ENCODE measurements at regions not wholly inside any gene's neighbourhood (a gene's known extent, or its start where the extent isn't known, plus 50 kb on each side); places are given as distances from the start of the nearest gene placed in this dataset.

GRCh38 chr6:168942646-168943045 is 311.0 kb downstream of the THBS2 start:
- no peak overlapping the region for H2AK9ac ChIP-seq (replicated peaks; ENCODE audit: low read depth, low read length, poor library complexity)
- H3K9me1 ChIP-seq (ENCODE audit: insufficient read depth, low read length) = no peaks in the 10 kb centered on the region
- BruUV-seq (replicated peaks) = no TSS peak
- H2BK5ac ChIP-seq (ENCODE audit: low read depth, low read length, poor library complexity, severe bottlenecking) = no peak overlapping the region
- H3K56ac ChIP-seq (ENCODE audit: extremely low read depth, insufficient read depth, low read length) = no peak overlapping the region
- H2BK120ac ChIP-seq (ENCODE audit: low read depth, low read length) = no peak overlapping the region
- no peaks in the 10 kb centered on the region for H3K9me3 ChIP-seq (ENCODE audit: control insufficient read depth, insufficient read depth, low read length)
- H3K79me1 ChIP-seq (ENCODE audit: low read depth in 1 of 2, low read length in 2 of 2) = no peaks in the 10 kb centered on the region
- H3K4me3 ChIP-seq (ENCODE audit: insufficient read depth, low read depth, low read length) = no peak overlapping the region
- no peak overlapping the region for H2AK5ac ChIP-seq (ENCODE audit: low read depth, low read length)
- no peak overlapping the region for H4K91ac ChIP-seq (ENCODE audit: insufficient read depth, low read depth, low read length)
- no peak overlapping the region for H4K5ac ChIP-seq (ENCODE audit: low read depth, low read length)
- no peaks in the 10 kb centered on the region for H3K36me3 ChIP-seq (ENCODE audit: control insufficient read depth, insufficient read depth, low read length)
- dilution Hi-C loops (cut with HindIII; ENCODE audit: low sequenced_read_pairs, unreplicated experiment) = no loop called here
- H2AFZ ChIP-seq (replicated peaks; ENCODE audit: low read length, poor library complexity) = peak overlapping the region; percentile 51
- no peak overlapping the region for H2BK15ac ChIP-seq (ENCODE audit: low read depth, low read length)
- H3K9ac ChIP-seq (ENCODE audit: low read depth, low read length) = no peak overlapping the region
- H3K4ac ChIP-seq (ENCODE audit: low read depth, low read length) = no peak overlapping the region
- H2BK20ac ChIP-seq (ENCODE audit: low read depth, low read length) = no peak overlapping the region
- no peak overlapping the region for H3K4me2 ChIP-seq (ENCODE audit: low read depth, low read length)
- WGBS, 2 experiments (ENCODE audit: extremely low coverage in 2 of 2, insufficient read length in 1 of 2) = 82% methylated on average over 11 of the region's 13 CpGs; no CpG with 5 or more reads in 1 of the 2 experiments
- no peak for TF ChIP-seq FOS (IDR thresholded peaks at IDR 0.05; ENCODE audit: low read depth, low read length)
- no peak for TF ChIP-seq RFX5 (IDR thresholded peaks at IDR 0.05; ENCODE audit: low read depth, low read length)
- TF ChIP-seq ELK1 (IDR thresholded peaks at IDR 0.05; ENCODE audit: borderline replicate concordance, low read depth, low read length) = no peak
- TF ChIP-seq NFE2L2 (IDR thresholded peaks at IDR 0.05; ENCODE audit: low read depth, low read length) = no peak
- TF ChIP-seq USF2 (IDR thresholded peaks at IDR 0.05; ENCODE audit: low read depth, low read length) = no peak
- no peak for TF ChIP-seq MAZ (IDR thresholded peaks at IDR 0.05; ENCODE audit: borderline replicate concordance, low read depth, low read length)
- TF ChIP-seq RAD21 (IDR thresholded peaks at IDR 0.05; ENCODE audit: low read length) = no peak
- no peak for TF ChIP-seq MXI1 (IDR thresholded peaks at IDR 0.05; ENCODE audit: borderline replicate concordance, low read depth, low read length)
- TF ChIP-seq SMC3 (IDR thresholded peaks at IDR 0.05; ENCODE audit: low read depth, low read length) = no peak
- TF ChIP-seq CHD1 (IDR thresholded peaks at IDR 0.05; ENCODE audit: low read depth, low read length) = no peak
- no peak for TF ChIP-seq BHLHE40 (IDR thresholded peaks at IDR 0.05; ENCODE audit: low read depth, low read length)
- TF ChIP-seq RCOR1 (IDR thresholded peaks at IDR 0.05; ENCODE audit: insufficient replicate concordance, low read length) = no peak
- TF ChIP-seq MAFK (IDR thresholded peaks at IDR 0.05; ENCODE audit: low read depth, low read length) = no peak
- CTCF ChIA-PET = no interaction called here
- H4K8ac ChIP-seq (ENCODE audit: low read depth in 2 of 2, low read length in 2 of 2) = no peak overlapping the region
- H3K14ac ChIP-seq (replicated peaks; ENCODE audit: low read depth, low read length) = no peak overlapping the region
- DNase-seq = no peak
- H3K18ac ChIP-seq (ENCODE audit: low read depth, low read length) = no peak overlapping the region
- H4K20me1 ChIP-seq (ENCODE audit: insufficient read depth, low read length) = no peaks in the 10 kb centered on the region
- intact Hi-C loops (cut with micrococcal nuclease) = no loop called here
- no peak overlapping the region for H3K27ac ChIP-seq (ENCODE audit: insufficient read depth, low read length)
- peaks cover 10% of the 10 kb centered on the region for H3K27me3 ChIP-seq (ENCODE audit: control insufficient read depth, insufficient read depth, low read length)
- H3K23ac ChIP-seq (ENCODE audit: low read depth, low read length) = no peak overlapping the region
- no peaks in the 10 kb centered on the region for H3K4me1 ChIP-seq (ENCODE audit: control insufficient read depth, insufficient read depth, low read length)
- POLR2A ChIA-PET (ENCODE audit: unreplicated experiment) = no interaction called here
- in situ Hi-C loops (cut with MboI; ENCODE audit: low sequenced_read_pairs) = no loop called here
- ATAC-seq (ENCODE audit: low read depth) = no peak
